ENCODE measurements at regions not wholly inside any gene's neighbourhood (a gene's known extent, or its start where the extent isn't known, plus 50 kb on each side); places are given as distances from the start of the nearest gene placed in this dataset.

GRCh38 chr11:30150425-30150824 lies 80.4 kb upstream of the FSHB start:
- no peak for DNase-seq
- TF ChIP-seq, protein P1, sequence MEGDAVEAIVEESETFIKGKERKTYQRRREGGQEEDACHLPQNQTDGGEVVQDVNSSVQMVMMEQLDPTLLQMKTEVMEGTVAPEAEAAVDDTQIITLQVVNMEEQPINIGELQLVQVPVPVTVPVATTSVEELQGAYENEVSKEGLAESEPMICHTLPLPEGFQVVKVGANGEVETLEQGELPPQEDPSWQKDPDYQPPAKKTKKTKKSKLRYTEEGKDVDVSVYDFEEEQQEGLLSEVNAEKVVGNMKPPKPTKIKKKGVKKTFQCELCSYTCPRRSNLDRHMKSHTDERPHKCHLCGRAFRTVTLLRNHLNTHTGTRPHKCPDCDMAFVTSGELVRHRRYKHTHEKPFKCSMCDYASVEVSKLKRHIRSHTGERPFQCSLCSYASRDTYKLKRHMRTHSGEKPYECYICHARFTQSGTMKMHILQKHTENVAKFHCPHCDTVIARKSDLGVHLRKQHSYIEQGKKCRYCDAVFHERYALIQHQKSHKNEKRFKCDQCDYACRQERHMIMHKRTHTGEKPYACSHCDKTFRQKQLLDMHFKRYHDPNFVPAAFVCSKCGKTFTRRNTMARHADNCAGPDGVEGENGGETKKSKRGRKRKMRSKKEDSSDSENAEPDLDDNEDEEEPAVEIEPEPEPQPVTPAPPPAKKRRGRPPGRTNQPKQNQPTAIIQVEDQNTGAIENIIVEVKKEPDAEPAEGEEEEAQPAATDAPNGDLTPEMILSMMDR (IDR thresholded peaks at IDR 0.05; ENCODE audit: low read depth, low read length): no peak
- no peaks in the 10 kb centered on the region for H3K36me3 ChIP-seq
- H3K27ac ChIP-seq: no peak overlapping the region
- no peak overlapping the region for H3K4me3 ChIP-seq (ENCODE audit: low read depth, low read length)
- no peaks in the 10 kb centered on the region for H3K9me3 ChIP-seq (ENCODE audit: severe bottlenecking)
- no peaks in the 10 kb centered on the region for H3K27me3 ChIP-seq (ENCODE audit: insufficient read depth, low read depth, severe bottlenecking)

DNA sequence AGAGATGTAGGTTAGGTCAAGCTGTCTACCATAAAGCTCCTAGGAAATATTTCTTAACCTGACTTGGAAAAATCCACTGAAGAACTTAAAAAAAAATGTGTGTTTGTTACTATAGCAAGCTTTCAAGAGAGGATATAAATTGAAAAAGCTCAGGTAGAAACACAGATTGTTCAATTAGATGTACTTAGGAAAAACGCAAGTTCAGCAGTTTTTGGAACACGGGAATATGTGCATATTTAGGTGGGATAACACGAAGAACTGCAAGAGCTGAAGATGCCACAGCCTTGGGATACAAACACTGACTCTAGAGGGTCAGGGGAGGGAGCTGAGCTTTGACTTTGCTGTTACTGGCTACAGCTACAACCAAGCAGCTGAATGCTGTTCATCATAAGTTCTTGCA lies 77.8 kb upstream of the FSHB start:
- Histone ChIP-seq H3K9me3 (ENCODE audit: severe bottlenecking) (no peaks in the 10 kb centered on the region), H3K27me3 (ENCODE audit: insufficient read depth, low read depth, severe bottlenecking) (no peaks in the 10 kb centered on the region), H3K4me3 (ENCODE audit: low read depth, low read length) (no peak overlapping the region), H3K36me3 (no peaks in the 10 kb centered on the region), H3K27ac (no peak overlapping the region)
- TF ChIP-seq, protein P1 (IDR thresholded peaks at IDR 0.05; ENCODE audit: low read depth, low read length): no peak
- DNase-seq: no peak

DNA sequence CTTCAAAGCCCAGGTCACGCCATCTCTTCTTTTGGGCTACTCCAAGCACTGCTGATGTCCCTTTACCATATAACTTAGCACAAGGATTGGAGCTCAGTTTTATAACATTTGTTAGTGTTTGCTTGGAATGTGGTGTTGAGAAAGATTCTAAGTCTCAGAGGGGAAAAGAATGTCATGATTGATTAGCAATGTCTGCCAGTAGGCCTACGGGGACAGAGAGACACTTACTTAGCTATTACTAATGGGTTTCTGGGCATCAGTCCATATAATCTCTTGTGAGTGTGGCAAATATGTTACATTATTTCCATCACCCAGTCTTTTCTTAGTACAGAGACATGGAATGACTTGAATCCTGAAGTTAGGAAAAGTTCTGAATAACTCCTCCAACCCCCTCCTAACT lies 75.4 kb upstream of the FSHB start:
- Histone ChIP-seq H3K27me3 (ENCODE audit: insufficient read depth, low read depth, severe bottlenecking) (no peaks in the 10 kb centered on the region), H3K27ac (no peak overlapping the region), H3K9me3 (ENCODE audit: severe bottlenecking) (no peaks in the 10 kb centered on the region), H3K36me3 (no peaks in the 10 kb centered on the region), H3K4me3 (ENCODE audit: low read depth, low read length) (no peak overlapping the region)
- TF ChIP-seq, protein P1 (IDR thresholded peaks at IDR 0.05; ENCODE audit: low read depth, low read length): no peak
- no peak for DNase-seq

DNA sequence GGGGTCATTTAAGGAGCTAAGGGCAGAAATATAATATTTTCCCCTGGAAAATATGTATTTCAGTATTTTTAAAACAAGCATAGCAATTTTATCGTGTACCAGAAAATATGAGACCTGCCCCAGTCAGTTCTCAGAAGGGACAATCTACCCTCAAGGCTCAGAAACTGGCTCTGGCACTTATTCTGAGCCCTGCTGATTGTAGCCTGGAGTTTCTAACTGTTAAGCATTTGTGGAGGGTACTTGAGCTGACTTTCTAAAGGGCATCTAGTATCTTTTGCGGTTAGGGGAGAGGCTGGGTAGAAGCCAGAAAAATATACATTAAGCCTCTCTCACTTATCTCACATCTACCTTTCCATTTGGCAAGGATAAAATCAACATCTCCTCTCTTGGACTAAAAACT lies 71.3 kb upstream of the FSHB start:
- H3K36me3 ChIP-seq: no peaks in the 10 kb centered on the region
- H3K27ac ChIP-seq: no peak overlapping the region

DNA sequence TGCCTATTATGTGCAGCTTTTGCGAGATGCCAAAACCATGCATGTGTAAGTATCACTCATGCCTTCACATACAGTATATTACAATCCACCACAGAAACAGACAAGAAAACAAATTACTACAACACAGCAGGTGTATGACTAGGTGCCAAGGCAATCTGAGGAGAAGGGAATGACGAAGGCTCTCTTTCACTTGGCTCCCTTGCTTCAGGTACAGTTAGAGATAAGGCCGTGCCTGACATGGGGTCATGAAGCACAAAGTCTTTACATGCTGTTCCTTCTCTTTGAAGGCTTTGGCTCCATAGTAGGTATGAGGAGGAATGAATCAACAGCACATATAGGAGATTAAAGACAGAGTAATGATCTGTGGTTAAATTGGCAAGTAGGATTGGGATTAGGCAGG lies 65.2 kb upstream of the FSHB start:
- no peaks in the 10 kb centered on the region for H3K27me3 ChIP-seq (ENCODE audit: insufficient read depth, low read depth, severe bottlenecking)
- no peaks in the 10 kb centered on the region for H3K9me3 ChIP-seq (ENCODE audit: severe bottlenecking)
- H3K4me3 ChIP-seq (ENCODE audit: low read depth, low read length): no peak overlapping the region
- H3K36me3 ChIP-seq: no peaks in the 10 kb centered on the region
- no peak for DNase-seq
- no peak overlapping the region for H3K27ac ChIP-seq
- TF ChIP-seq, protein P1 (IDR thresholded peaks at IDR 0.05; ENCODE audit: low read depth, low read length): no peak

More for the DNA sequence above, 71.3 kb upstream of the FSHB start:
- no peak overlapping the region for H3K4me3 ChIP-seq (ENCODE audit: low read depth, low read length)
- no peak for DNase-seq
- TF ChIP-seq, protein P1 (IDR thresholded peaks at IDR 0.05; ENCODE audit: low read depth, low read length): no peak
- no peaks in the 10 kb centered on the region for H3K27me3 ChIP-seq (ENCODE audit: insufficient read depth, low read depth, severe bottlenecking)
- no peaks in the 10 kb centered on the region for H3K9me3 ChIP-seq (ENCODE audit: severe bottlenecking)

DNA sequence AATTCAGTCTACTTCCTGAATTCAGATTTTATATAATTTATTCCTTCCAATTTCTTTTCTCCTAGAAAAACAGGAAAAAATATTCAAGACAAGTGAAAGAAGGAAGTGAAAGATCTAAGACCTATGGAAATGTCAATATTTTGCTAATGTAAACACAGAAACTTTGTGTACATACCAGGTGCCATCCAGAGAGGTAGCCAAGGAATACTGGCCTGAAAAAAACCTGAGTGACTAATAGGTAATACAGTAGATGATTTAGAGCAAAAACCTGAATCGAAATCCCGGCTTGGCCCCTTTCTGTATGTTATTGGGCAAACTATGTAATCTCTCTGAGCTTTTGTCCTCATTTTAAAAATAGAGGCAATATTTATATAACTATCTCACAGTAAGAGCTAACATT lies 59.2 kb upstream of the FSHB start:
- Histone ChIP-seq H3K27me3 (ENCODE audit: insufficient read depth, low read depth, severe bottlenecking) (no peaks in the 10 kb centered on the region), H3K36me3 (no peaks in the 10 kb centered on the region), H3K9me3 (ENCODE audit: severe bottlenecking) (no peaks in the 10 kb centered on the region), H3K27ac (no peak overlapping the region), H3K4me3 (ENCODE audit: low read depth, low read length) (no peak overlapping the region)
- DNase-seq: no peak
- TF ChIP-seq, protein P1 (IDR thresholded peaks at IDR 0.05; ENCODE audit: low read depth, low read length): no peak

Measured in WERI-Rb-1 (cell line).